B cell (primary cell): ENCODE measurements at regions not wholly inside any gene's neighbourhood (a gene's known extent, or its start where the extent isn't known, plus 50 kb on each side); places are given as distances from the start of the nearest gene placed in this dataset.

Source experiments
- ATAC-seq: fragments of 200-7000 bp; cut with Tn5 transposase; one replicate; pipeline ENCODE4 v1.10.0; 2021; ENCODE audit warnings: low read depth, mild to moderate bottlenecking, moderate number of reproducible peaks, moderate library complexity
- CTCF ChIA-PET: fragments of 350-600 bp; sonication (Branson Sonifier 250); formaldehyde crosslinking; loops from one replicate; lab custom pipeline; 2021; ENCODE audit warnings: antibody characterized with exemption, inconsistent platforms; lab: Charles Lee
- POLR2A ChIA-PET: fragments of 350-600 bp; sonication (Branson Sonifier 250); formaldehyde crosslinking; loops from one replicate; lab custom pipeline; 2021; ENCODE audit warnings: antibody characterized with exemption; lab: Charles Lee
- DNase-seq: peaks from one replicate; pipeline ENCODE4 v3.0.0; 2013
- H2AFZ ChIP-seq: 2 replicates; pipeline ENCODE4 v1.6.1; 2012; ENCODE audit warnings: mild to moderate bottlenecking, low read depth, low read length; ENCODE audit not compliant: insufficient read depth, poor library complexity, severe bottlenecking
- H3K27ac ChIP-seq, 2 donors: 1 replicate in 1 of 2; 2 replicates in 1 of 2; pipeline ENCODE4 v1.5.1; 2012 to 2013; ENCODE audit warnings: low read length in 2 of 2, mild to moderate bottlenecking in 2 of 2, moderate library complexity in 1 of 2
- H3K27me3 ChIP-seq, 4 experiments: fragments of 200-600 bp in 1 of 4; sonication (generic) in 1 of 4; replicated peaks in 1 of 4; 1 replicate in 2 of 4; 2 replicates in 2 of 4; pipeline versions ENCODE4 v1.6.1 to v1.7.0; 2013 to 2016; ENCODE audit warnings: low read length in 3 of 4, mild to moderate bottlenecking in 2 of 4, mixed read lengths in 1 of 4, moderate library complexity in 1 of 4; ENCODE audit not compliant: insufficient read depth in 4 of 4, control insufficient read depth in 3 of 4; ENCODE audit errors: control extremely low read depth in 1 of 4
- H3K36me3 ChIP-seq, 2 experiments: replicated peaks in 1 of 2; 1 replicate in 1 of 2; 2 replicates in 1 of 2; pipeline versions ENCODE4 v1.6.1 to v1.7.1; 2013; ENCODE audit warnings: low read length in 1 of 2; ENCODE audit not compliant: insufficient read depth in 2 of 2, control insufficient read depth in 1 of 2; ENCODE audit errors: control extremely low read depth in 1 of 2, extremely low read depth in 1 of 2
- H3K4me1 ChIP-seq, 2 donors: fragments of 200-600 bp in 1 of 2; sonication (generic) in 1 of 2; 1 replicate in 1 of 2; 2 replicates in 1 of 2; pipeline versions ENCODE4 v1.5.1 to v1.6.1; 2013 to 2017; ENCODE audit warnings: low read length in 2 of 2; ENCODE audit not compliant: control insufficient read depth in 2 of 2, insufficient read depth in 2 of 2
- H3K4me2 ChIP-seq: replicated peaks from 2 replicates; pipeline ENCODE3; 2012; ENCODE audit warnings: mild to moderate bottlenecking, low read depth, low read length; ENCODE audit not compliant: poor library complexity, severe bottlenecking
- H3K4me3 ChIP-seq, 5 experiments: fragments of 200-600 bp in 1 of 5; sonication (generic) in 1 of 5; 1 replicate in 3 of 5; 2 replicates in 2 of 5; pipeline versions ENCODE4 v1.5.1 to v1.7.0; 2011 to 2016; ENCODE audit warnings: low read length in 4 of 5, mild to moderate bottlenecking in 4 of 5, low read depth in 2 of 5, control low read depth in 1 of 5, moderate library complexity in 1 of 5; ENCODE audit not compliant: insufficient read depth in 1 of 5; ENCODE audit errors: control extremely low read depth in 1 of 5, extremely low read depth in 1 of 5
- H3K79me2 ChIP-seq: fragments of 200-600 bp; sonication (generic); one replicate; pipeline ENCODE4 v1.6.0; 2016; ENCODE audit warnings: low read length; ENCODE audit not compliant: control insufficient read depth, insufficient read depth
- H3K9ac ChIP-seq: fragments of 200-600 bp; sonication (generic); 2 replicates; pipeline ENCODE4 v1.6.1; 2017; ENCODE audit warnings: mild to moderate bottlenecking, low read length, moderate library complexity
- H3K9me3 ChIP-seq, 3 donors: one replicate each; pipeline versions ENCODE4 v1.6.1 to v1.7.1; 2013; ENCODE audit warnings: low read length in 2 of 3; ENCODE audit not compliant: control insufficient read depth in 2 of 3, insufficient read depth in 1 of 3; ENCODE audit errors: control extremely low read depth in 1 of 3
- H4K20me1 ChIP-seq: 2 replicates; pipeline ENCODE4 v1.6.0; 2012; ENCODE audit warnings: mild to moderate bottlenecking, low read length; ENCODE audit not compliant: insufficient read depth, control insufficient read depth, poor library complexity, severe bottlenecking
- H3K27ac Mint-ChIP-seq: one replicate; pipeline ENCODE4 v1.8.0; 2021; ENCODE audit warnings: mixed read lengths
- H3K27me3 Mint-ChIP-seq: one replicate; pipeline ENCODE4 v1.8.0; 2021; ENCODE audit warnings: mixed read lengths
- H3K4me1 Mint-ChIP-seq: one replicate; pipeline ENCODE4 v1.8.0; 2021; ENCODE audit warnings: mixed read lengths
- H3K4me3 Mint-ChIP-seq: one replicate; pipeline ENCODE4 v1.8.0; 2021; ENCODE audit warnings: mixed read lengths
- H3K9me3 Mint-ChIP-seq: one replicate; pipeline ENCODE4 v1.8.0; 2022; ENCODE audit warnings: mixed read lengths; ENCODE audit not compliant: insufficient read depth
- EZH2 ChIP-seq: IDR thresholded peaks from 2 replicates; pipeline ENCODE4 v1.6.1; 2012; ENCODE audit warnings: borderline replicate concordance, low read depth, mild to moderate bottlenecking, moderate library complexity, low read length; ENCODE audit not compliant: insufficient read depth, poor library complexity, severe bottlenecking
- WGBS: methylation state at CpG from one replicate; pipeline ENCODE4 v1.1.5; 2013; ENCODE audit warnings: missing lambda C conversion rate; ENCODE audit not compliant: insufficient coverage; 5-methylcytosine and 5-hydroxymethylcytosine counted together
- intact Hi-C: fragments of 100-400 bp; cut with micrococcal nuclease; formaldehyde crosslinking; loops from one replicate; pipeline ENCODE4 v1.10.0; 2022
- TF ChIP-seq, protein P1 (sequence below): fragments of 200-600 bp; IDR thresholded peaks from one replicate; pipeline ENCODE4 v1.8.0; 2022; ENCODE audit warnings: antibody characterized with exemption, mild to moderate bottlenecking

DNA sequence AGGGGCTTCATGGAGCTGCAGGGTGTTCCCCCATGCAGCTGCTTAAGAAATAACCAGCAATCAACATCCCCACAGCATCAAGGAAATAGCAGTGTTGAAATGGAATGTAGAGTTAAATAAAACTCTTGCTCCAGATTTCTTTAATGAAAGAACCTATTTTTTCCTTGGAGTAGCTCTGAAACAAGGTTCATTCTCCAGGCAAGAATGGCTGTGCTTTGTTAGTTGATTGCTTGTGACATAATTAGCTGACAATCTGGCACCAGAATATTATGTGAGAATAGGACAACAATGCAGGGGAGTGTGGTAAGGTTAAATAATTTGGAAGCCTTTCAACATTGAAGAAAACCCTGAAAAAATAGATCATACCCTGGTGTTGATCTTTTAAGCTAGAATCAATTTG is 254.2 kb upstream of the RRP15 start:
- no peak overlapping the region for H3K27ac Mint-ChIP-seq
- Histone ChIP-seq H3K9me3 (no peaks in the 10 kb centered on the region), H3K36me3 (no peaks in the 10 kb centered on the region), H3K4me3 (no peak overlapping the region), H3K27ac (no peak overlapping the region), H3K79me2 (no peaks in the 10 kb centered on the region), H3K4me2 (no peak overlapping the region), H3K4me1 (no peaks in the 10 kb centered on the region), H3K9ac (no peak overlapping the region), H2AFZ (no peak overlapping the region), H4K20me1 (no peaks in the 10 kb centered on the region), H3K27me3 (no peaks in the 10 kb centered on the region)
- H3K4me1 Mint-ChIP-seq: no peaks in the 10 kb centered on the region
- DNase-seq (no peak), ATAC-seq (no peak)
- TF ChIP-seq, protein P1, sequence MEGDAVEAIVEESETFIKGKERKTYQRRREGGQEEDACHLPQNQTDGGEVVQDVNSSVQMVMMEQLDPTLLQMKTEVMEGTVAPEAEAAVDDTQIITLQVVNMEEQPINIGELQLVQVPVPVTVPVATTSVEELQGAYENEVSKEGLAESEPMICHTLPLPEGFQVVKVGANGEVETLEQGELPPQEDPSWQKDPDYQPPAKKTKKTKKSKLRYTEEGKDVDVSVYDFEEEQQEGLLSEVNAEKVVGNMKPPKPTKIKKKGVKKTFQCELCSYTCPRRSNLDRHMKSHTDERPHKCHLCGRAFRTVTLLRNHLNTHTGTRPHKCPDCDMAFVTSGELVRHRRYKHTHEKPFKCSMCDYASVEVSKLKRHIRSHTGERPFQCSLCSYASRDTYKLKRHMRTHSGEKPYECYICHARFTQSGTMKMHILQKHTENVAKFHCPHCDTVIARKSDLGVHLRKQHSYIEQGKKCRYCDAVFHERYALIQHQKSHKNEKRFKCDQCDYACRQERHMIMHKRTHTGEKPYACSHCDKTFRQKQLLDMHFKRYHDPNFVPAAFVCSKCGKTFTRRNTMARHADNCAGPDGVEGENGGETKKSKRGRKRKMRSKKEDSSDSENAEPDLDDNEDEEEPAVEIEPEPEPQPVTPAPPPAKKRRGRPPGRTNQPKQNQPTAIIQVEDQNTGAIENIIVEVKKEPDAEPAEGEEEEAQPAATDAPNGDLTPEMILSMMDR: no peak
- TF ChIP-seq EZH2: no peak
- CTCF ChIA-PET: no interaction called here
- H3K4me3 Mint-ChIP-seq: no peak overlapping the region
- H3K27me3 Mint-ChIP-seq: no peaks in the 10 kb centered on the region
- POLR2A ChIA-PET: no interaction called here
- no peaks in the 10 kb centered on the region for H3K9me3 Mint-ChIP-seq
- intact Hi-C loops: no loop called here

DNA sequence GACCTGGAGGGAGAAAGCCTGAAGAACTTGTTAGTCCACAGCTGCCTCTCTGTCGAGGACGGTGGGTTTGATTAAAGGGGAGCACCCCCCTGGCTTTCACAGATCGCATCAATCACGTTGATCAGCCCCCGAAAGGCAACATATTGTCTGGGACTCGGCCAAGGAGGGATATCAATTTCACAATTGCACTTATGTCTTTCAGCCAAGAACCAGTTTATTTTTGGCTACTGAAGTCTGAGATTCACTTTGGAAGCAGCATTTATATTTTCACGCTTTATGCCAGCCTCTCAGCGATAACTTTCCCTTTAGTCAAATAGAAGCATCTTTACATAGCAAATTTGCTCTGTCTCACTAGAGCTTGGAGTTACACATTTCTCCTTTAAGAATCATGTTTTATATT is 253.2 kb upstream of the RRP15 start:
- ChIA-PET CTCF (no interaction called here), POLR2A (no interaction called here)
- H3K4me1 Mint-ChIP-seq: no peaks in the 10 kb centered on the region

More for the DNA sequence above, 253.2 kb upstream of the RRP15 start:
- H3K9ac ChIP-seq: no peak overlapping the region
- no peaks in the 10 kb centered on the region for H3K4me1 ChIP-seq
- intact Hi-C loops: no loop called here
- no peak overlapping the region for H3K4me3 Mint-ChIP-seq
- H4K20me1 ChIP-seq: no peaks in the 10 kb centered on the region
- H3K27ac Mint-ChIP-seq: no peak overlapping the region
- no peaks in the 10 kb centered on the region for H3K36me3 ChIP-seq
- no peaks in the 10 kb centered on the region for H3K27me3 ChIP-seq
- WGBS: 39% methylated on average over 6 of the region's 8 CpGs
- no peak for ATAC-seq
- DNase-seq: no peak
- no peaks in the 10 kb centered on the region for H3K9me3 ChIP-seq
- no peak overlapping the region for H3K4me3 ChIP-seq
- TF ChIP-seq, protein P1: no peak
- no peak for TF ChIP-seq EZH2
- H3K27me3 Mint-ChIP-seq: no peaks in the 10 kb centered on the region
- H3K9me3 Mint-ChIP-seq: no peaks in the 10 kb centered on the region
- no peaks in the 10 kb centered on the region for H3K79me2 ChIP-seq
- H2AFZ ChIP-seq: no peak overlapping the region
- no peak overlapping the region for H3K27ac ChIP-seq
- no peak overlapping the region for H3K4me2 ChIP-seq
